BLaER1 treated with 17β-estradiol and CSF1 and Interleukin-3, amounts not matched to agents 10 nM and 100 nM (cell line): ENCODE measurements at regions not wholly inside any gene's neighbourhood (a gene's known extent, or its start where the extent isn't known, plus 50 kb on each side); places are given as distances from the start of the nearest gene placed in this dataset.
"Not testable (repeated sequence)": the region's sequence is repeated elsewhere in the genome, so short reads cannot be mapped to it uniquely, and the experiment has no call there.

Experiments used
- H3K27ac ChIP-seq, 11 experiments: shearing (Covaris generic); formaldehyde crosslinking; 2 replicates each; pipeline ENCODE4 v1.8.1; 2022
- H3K27me3 ChIP-seq, 11 experiments: shearing (Covaris generic); formaldehyde crosslinking; 2 replicates each; pipeline ENCODE4 v1.8.1; 2022
- H3K36me3 ChIP-seq, 11 experiments: shearing (Covaris generic); formaldehyde crosslinking; 2 replicates each; pipeline ENCODE4 v1.8.1; 2022
- H3K4me1 ChIP-seq, 10 experiments: shearing (Covaris generic); formaldehyde crosslinking; 2 replicates each; pipeline ENCODE4 v1.8.1; 2022
- H3K4me2 ChIP-seq, 11 experiments: shearing (Covaris generic); formaldehyde crosslinking; 2 replicates each; pipeline ENCODE4 v1.8.1; 2022
- H3K4me3 ChIP-seq, 10 experiments: shearing (Covaris generic); formaldehyde crosslinking; 2 replicates each; pipeline ENCODE4 v1.8.1; 2022
- H3K9ac ChIP-seq, 11 experiments: shearing (Covaris generic); formaldehyde crosslinking; 2 replicates each; pipeline ENCODE4 v1.8.1; 2022
- H3K9me3 ChIP-seq, 11 experiments: shearing (Covaris generic); formaldehyde crosslinking; replicated peaks in 1 of 11; 2 replicates each; pipeline ENCODE4 v1.8.1; 2022
- H4K20me1 ChIP-seq, 11 experiments: shearing (Covaris generic); formaldehyde crosslinking; 2 replicates each; pipeline ENCODE4 v1.8.1; 2022
- Cebpa-rat ChIP-seq, 11 experiments: shearing (Covaris generic); IDR thresholded peaks; 2 replicates each; pipeline ENCODE4 v1.8.1; 2022

DNA sequence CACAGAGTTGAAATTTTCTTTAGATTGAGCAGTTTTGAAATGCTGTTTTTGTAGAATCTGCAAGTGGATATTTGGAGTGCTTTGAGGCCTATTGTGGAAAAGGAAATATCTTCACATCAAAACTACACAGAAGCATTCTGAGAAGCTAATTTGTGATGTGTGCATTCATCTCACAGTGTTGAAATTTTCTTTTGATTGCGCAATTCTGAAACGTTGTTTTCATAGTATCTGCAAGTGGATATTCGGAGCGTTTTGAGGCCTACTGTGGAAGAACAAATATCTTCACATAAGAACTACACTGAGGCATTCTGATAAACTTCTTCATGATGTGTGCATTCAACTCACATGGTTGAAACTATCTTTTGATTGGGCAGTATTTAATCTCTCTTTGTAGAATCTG lies 3143.4 kb upstream of the OR11H1 start:
- peak in 8 of 11 experiments; percentile 47 to 98 (median 95); a peak in 12 of 22 replicates for TF ChIP-seq Cebpa-rat (IDR thresholded peaks at IDR 0.05)
- H3K4me3 ChIP-seq, H3K9ac ChIP-seq, H3K36me3 ChIP-seq, H4K20me1 ChIP-seq, H3K27me3 ChIP-seq, H3K27ac ChIP-seq, H3K4me2 ChIP-seq, H3K4me1 ChIP-seq: not testable (repeated sequence)
- H3K9me3 ChIP-seq: peaks cover 10 to 50% (median 35%) of the 10 kb centered on the region in 11 experiments

DNA sequence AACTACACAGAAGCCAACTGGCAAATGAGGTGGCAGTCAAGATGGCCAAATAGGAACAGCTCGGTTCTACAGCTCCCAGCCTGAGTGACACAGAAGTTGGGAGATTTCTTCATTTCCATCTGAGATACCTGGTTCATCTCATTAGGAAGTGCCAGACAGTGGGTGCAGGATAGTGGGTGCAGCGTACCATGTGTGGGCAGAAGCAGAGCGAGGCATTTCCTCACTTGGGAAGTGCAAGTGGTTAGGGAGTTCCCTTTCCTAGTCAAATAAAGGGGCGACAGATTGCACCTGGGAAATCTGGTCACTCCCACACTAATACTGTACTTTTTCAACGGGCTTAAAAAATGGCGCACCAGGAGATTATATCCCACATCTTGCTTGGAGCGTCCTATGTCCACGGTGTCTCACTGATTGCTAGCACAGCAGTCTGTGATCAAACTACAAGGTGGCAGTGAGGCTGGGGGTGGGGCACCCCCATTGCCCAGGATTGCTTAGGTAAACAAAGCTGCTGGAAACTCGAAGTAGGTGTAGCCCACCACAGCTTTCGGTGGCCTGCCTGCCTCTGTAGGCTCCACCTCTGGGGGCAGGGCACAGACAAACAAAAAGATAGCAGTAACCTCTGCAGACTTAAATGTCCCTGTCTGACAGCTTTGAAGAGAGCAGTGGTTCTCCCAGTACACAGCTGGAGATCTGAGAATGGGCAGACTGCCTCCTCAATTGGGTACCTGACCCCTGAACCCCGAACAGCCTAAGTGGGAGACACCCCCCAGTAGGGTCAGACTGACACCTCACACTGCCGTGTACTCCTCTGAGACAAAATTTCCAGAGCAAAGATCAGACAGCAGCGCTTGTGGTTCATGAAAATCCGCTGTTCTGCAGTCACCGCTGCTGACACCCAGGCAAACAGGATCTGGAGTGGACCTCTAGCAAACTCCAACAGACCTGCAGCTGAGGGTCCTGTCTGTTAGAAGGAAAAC lies 3138.9 kb upstream of the OR11H1 start:
- H4K20me1 ChIP-seq, H3K4me2 ChIP-seq, H3K27ac ChIP-seq, H3K4me1 ChIP-seq, H3K9ac ChIP-seq, H3K4me3 ChIP-seq, H3K36me3 ChIP-seq, H3K27me3 ChIP-seq: not testable (repeated sequence)
- peaks cover 14 to 47% (median 36%) of the 10 kb centered on the region in 11 experiments for H3K9me3 ChIP-seq

DNA sequence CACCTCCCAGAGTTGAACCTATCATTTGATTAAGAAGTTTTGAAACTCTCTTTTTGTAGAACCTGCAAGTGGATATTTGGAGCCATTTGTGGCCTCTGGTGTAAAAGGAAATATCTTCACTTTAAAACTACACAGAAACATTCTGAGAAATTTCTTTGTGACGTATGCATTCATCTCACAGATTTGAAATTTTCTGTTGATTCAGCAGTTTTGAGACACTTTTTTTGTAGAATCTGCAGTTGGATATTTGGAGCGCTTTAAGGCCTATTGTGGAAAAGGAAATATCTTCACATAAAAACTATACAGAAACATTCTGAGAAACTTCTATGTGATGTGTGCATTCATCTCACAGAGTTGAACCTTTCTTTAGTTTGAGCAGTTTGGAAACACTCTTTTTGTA lies 3130.7 kb upstream of the OR11H1 start:
- not testable (repeated sequence) for H3K4me3 ChIP-seq, H3K9ac ChIP-seq, H3K4me1 ChIP-seq, H4K20me1 ChIP-seq, H3K27me3 ChIP-seq, H3K27ac ChIP-seq, H3K36me3 ChIP-seq, H3K9me3 ChIP-seq, H3K4me2 ChIP-seq

DNA sequence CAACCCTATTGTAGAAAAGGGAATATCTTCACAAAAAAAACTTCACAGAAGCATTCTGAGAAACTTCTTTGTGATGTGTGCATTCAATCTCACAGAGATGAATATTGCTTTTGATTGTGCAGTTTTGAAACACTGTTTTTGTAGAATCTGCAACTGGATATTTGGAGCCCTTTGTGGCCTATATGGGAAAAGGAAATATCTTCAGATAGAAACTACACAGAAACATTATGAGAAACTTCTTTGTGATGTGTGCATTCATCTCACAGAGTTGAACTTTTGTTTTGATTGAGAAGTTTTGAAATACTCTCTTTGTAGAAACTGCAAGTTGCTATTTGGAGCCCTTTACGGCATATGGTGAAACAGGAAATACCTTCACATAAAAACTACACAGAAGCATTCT lies 3126.1 kb upstream of the OR11H1 start:
- H3K4me3 ChIP-seq, H3K36me3 ChIP-seq, H3K27me3 ChIP-seq, H4K20me1 ChIP-seq, H3K4me2 ChIP-seq, H3K9me3 ChIP-seq, H3K27ac ChIP-seq, H3K9ac ChIP-seq, H3K4me1 ChIP-seq: not testable (repeated sequence)

DNA sequence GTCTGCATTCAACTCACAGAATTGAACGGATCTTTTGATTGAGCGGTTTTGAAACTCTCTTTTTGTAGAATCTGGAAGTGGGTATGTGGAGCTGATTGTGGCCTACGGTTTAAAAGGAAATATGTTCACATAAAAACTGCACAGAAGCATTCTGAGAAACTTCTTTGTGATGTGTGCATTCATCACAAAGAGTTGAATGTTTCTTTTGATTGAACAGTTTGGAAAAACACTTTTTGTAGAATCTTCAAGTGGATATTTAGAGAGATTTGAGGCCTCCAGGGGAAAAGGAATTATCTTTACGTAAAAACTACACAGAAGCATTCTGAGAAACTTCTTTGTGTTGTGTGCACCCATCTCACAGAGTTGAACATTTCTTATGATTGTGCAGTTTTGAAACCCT lies 3125.5 kb upstream of the OR11H1 start:
- H3K27ac ChIP-seq, H3K27me3 ChIP-seq, H3K36me3 ChIP-seq, H3K4me2 ChIP-seq, H3K4me3 ChIP-seq, H3K9me3 ChIP-seq, H4K20me1 ChIP-seq, H3K9ac ChIP-seq, H3K4me1 ChIP-seq: not testable (repeated sequence)

DNA sequence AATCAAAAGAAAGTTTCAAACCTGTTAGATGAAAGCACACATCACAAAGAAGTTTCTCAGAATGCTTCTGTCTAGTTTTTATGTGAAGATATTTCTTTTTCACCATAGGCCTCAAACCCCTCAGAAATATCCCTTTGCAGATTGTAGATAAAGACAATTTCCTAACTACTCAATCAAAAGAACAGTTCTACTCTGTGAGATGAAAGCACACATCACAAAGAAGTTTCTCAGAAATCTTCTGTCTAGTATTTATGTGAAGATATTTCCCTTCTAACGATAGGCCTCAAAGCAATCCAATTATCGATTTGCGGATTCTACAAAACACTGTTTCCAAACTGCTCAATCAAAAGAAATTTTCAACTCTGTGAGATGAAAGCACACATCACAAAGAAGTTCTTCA lies 3092.1 kb upstream of the OR11H1 start:
- not testable (repeated sequence) for H4K20me1 ChIP-seq, H3K27me3 ChIP-seq, H3K4me3 ChIP-seq, H3K27ac ChIP-seq, H3K4me1 ChIP-seq, H3K9ac ChIP-seq, H3K4me2 ChIP-seq, H3K36me3 ChIP-seq
- H3K9me3 ChIP-seq: peaks cover 0 to 45% (median 24%) of the 10 kb centered on the region in 11 experiments; a peak in 14 of 22 replicates
